NCI-H345 treated with DMSO at 0.1 percent for 48 hours (cell line): ENCODE measurements at regions not wholly inside any gene's neighbourhood (a gene's known extent, or its start where the extent isn't known, plus 50 kb on each side); places are given as distances from the start of the nearest gene placed in this dataset.

ENCODE experiments used
- DNase-seq: peaks from one replicate; lab custom pipeline; 2025; ENCODE audit not compliant: unreplicated experiment; lab: John Stamatoyannopoulos, UW

DNA sequence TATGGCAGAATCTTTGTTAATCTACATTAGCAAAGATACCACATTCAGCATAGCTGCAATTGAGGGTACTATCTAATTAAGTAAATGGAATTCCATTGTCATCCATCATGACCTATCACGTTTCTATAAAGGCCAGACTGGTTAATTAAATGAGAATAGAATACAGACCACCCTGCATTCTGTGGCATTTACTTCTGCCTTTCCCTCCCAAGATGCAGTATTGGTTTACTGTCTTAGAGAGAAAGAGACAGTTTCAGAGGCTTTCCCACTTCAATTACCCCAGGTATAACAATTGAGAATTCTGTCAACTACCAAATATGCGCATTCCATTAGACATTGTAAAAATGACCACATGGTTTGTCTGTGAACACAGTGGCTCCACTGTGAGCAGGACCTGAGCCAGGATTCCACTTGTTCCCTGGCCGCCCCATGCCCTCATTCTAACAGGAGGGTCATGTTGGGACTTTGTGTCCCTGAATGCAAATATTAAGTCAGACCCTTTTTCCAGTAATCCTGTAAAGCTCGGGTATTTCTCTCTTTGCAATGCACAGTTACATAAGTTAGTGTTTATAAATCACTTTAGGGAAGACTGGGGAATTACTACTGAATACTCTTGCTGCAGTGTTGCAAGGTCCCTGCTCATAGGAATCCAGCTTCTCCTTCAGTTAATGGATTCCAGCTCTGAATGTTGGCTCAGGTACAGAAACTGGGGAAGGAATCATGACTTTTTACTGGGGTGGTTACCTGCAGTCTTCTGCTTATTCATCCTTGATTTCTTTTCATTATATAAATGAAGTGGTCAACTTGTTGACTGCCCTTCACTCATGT, 261.0 kb downstream of the PDGFC start:
- no peak for DNase-seq

DNA sequence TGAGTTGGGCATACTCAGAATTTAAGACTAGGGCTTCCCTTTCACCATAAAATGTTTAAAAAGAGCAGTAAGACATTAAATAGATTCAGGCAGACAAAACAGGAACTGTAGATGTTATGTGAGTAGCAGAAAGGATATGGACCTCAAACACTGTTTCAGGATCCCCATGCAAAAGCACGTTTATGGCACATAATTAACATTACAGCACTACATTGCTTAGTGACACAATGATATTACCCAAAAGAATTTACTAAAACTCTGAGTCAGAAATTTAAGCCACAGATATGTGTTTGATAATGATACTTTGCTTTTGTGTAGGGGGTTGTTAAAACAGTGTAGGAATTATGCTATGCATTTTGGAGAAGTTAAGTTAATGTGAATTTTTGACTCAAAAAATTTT, 266.3 kb downstream of the PDGFC start:
- DNase-seq = no peak

DNA sequence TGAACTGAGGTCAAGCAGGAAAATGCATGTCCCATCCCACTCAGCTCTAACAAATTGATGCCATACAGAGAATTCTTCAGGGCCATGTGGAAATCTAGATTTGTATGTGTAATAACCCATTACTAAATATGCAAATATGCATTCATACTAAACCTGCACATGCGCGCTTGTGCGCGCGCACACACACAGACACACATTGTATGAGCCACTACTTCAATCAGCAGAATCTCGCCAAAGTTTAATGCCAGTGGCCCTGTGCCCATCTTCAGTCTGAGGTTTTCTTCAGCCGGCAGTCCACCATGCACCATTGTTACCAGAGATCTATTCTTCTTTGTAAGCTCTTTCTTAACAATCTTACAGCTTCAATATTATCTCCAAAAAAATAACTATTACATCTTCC, 276.4 kb downstream of the PDGFC start:
- DNase-seq = no peak

DNA sequence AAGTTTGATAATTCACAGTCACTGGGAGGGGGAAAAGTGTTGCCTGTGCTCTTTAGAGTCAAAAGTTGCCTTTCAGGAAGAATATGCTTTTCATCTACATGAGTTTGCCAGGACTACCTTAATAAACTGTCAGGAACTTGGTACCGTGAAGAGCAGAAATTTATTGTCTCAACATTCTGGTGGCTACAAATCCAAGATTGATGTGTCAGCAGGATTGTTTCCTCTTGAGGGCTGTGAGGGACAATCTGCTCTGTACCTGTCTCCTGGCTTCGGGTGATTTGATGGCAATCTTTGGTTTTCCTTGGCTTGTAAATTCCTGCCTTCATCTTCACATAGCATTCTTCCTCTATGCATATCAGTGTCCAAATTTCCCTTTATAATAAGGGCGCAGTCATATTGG, 277.2 kb downstream of the PDGFC start:
- no peak for DNase-seq

DNA sequence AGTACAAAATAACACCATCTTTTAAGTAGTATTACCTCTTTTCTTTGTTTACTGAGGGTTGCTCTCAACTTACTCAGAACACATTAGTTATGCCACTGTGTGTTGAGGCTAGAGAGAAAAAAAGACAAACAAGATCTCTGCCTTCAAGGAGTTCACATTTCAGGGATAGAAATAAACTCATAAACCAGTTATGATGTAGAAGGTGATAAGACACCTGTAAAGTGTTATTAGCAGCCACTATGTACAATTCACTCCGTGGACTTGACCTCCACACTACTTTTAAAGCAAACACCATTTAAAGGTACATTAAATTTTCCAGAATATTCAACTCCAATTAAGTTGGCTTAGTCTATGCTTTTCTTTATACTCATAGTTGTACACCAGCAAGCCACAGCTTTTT, 278.0 kb downstream of the PDGFC start:
- DNase-seq = no peak

DNA sequence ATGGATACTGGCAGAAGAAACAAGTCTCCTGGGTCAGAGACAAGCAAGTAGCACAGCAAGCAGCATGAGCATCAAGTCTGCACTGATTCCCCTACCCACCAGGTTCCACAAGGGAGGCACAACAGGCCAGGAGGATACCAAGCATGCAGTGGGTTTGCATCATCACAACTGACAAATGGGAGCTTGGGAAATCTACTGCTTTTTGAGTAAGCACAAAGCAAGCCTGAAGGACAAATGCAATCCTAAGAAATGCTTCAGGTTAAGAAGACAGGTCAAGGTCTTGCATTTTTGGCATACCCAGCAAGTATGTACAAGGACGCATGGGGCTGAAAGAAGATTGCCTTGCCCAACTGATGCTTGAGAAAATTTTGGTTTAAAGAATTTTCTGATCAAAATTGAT, 279.6 kb downstream of the PDGFC start:
- no peak for DNase-seq

DNA sequence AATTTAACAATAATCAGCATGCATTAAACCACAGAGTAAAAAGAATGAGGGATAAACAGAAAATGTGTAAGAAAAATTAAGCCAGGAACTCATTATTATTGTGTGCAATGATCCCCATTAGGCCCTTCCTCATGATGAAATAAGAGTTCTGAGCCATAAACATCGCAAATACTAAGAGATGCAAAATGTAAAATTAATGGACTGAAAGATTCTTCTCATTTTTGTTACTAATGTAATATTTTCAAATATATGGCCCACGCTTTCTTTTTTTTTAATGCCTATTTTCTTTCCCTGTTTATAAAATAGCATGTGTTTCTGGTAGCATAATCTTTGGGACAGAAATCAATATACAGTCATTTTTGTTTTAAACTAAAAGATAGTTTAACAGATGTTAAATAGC, 281.0 kb downstream of the PDGFC start:
- no peak for DNase-seq

DNA sequence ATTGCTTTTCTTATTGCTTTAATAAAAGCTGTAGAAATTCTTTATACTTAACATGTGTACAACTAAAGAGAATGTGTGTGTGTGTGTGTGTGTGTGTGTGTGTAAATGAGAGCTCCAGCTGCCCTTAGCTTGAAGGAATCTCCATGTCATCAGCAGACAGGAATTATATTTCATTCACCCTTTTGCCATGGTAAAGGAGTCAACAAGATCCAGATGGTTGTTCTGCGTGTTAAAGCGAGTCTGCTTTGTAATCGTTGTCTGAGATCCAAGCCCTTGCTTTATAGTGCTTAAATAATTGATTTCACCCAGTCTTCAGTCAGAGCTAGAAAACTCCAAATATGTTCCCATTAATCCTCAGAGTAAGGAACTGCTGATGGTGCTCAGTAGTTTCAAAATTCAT, 285.5 kb downstream of the PDGFC start:
- DNase-seq = no peak

DNA sequence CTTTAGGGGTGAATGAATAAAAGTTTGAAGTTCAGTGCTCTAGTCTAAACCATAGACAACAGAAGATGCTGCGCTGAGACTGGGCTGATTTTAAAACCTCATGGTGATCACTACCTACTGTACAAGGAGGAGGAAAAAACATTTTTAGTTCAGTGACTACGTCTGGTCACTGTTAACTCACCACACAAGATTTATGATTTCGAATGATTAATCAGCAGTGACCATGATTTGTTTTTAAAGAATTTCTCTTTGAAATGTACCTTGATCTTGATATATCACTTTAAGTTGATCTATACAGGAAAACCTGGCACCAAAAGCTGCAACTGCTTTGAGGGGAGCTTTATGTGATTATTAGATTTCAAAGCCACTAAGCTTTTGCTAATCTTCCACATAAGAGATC, 286.3 kb downstream of the PDGFC start:
- no peak for DNase-seq

DNA sequence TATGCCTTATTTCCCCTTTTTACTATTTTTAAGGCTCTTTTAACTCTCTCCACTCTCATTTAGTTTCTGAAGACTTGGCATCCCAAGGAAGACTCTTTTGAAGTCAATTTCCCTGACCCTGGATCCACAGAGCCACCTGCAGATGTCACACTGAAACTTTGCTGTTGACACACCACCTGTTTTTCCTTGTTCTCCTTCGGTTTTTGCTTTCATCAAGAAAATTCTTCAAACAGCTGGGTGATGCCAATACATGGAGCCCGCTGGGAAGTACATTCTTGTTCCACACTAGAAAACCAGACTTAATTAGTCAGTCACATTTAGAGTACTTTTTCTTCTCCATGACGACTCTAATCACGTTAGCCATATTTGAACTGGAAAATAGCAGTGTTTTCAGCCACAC, 293.9 kb downstream of the PDGFC start:
- no peak for DNase-seq

DNA sequence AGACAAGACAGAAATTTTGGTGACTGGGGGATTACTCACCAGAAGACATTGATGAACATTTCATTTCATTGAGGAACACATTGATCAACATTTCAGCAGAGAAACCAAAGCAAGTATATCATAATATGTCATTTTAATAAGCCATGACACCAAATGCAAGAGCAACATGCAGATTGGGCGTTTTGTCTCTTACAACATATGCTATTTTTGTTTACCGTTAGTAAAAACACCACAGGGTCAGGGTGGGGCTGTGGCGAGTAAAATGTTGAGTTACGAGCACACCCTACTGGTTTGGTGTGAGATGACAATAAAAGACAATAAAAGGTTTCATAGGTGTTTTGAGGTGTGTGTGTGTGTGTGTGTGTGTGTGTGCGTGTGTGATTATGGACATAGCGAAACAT, 294.5 kb downstream of the PDGFC start:
- no peak for DNase-seq

DNA sequence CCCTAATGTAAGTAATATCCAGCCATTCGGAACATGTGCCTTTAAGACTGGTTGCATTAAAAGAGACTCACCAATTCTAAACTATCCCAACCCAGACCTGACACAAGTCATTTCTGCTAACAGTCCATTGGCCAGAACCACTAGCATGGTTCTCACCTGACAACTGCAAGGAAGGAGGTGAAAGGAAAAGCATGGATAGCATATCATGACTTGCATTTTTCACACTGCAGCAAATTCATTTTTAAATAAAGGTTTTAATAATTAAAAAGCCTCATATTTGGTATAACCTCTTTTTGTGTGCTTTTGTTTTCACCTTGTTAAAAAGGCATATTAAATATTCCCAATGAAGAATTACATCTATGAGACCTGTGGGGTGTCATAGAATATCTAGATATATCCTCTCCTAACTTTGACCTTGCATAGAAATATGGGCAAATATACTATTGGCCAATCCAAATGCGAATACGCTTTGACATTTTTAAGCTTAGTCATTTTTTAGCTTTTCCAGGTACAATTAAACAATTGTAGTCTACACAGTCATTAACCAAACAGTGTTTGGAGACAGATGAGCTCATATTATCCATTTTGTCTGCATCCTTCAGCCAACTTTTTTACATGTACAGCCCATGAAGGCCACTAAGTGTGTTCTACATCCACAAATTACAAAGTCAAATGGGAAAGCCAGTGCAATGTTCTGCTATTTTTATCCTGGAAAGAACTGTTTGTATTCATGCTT, 295.3 kb downstream of the PDGFC start:
- DNase-seq = no peak

DNA sequence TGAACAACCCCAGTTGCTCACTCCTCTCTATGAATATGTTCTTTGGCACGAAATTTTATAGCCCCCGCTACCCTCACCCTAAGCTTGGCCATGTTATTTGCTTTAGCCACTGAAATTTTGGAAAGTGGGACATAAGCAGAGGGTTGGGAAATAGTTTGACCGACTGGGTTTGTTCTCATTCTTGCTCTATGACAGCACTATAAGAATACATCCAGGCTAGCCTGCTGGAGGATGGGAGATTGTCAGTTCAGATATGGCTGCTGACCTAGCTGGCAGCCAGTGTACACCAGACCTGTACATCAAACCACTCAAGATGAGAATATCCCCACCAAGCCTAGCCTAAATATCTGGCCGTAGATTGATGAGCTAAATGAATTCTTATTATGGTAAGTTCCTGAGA, 298.1 kb downstream of the PDGFC start:
- DNase-seq = no peak

DNA sequence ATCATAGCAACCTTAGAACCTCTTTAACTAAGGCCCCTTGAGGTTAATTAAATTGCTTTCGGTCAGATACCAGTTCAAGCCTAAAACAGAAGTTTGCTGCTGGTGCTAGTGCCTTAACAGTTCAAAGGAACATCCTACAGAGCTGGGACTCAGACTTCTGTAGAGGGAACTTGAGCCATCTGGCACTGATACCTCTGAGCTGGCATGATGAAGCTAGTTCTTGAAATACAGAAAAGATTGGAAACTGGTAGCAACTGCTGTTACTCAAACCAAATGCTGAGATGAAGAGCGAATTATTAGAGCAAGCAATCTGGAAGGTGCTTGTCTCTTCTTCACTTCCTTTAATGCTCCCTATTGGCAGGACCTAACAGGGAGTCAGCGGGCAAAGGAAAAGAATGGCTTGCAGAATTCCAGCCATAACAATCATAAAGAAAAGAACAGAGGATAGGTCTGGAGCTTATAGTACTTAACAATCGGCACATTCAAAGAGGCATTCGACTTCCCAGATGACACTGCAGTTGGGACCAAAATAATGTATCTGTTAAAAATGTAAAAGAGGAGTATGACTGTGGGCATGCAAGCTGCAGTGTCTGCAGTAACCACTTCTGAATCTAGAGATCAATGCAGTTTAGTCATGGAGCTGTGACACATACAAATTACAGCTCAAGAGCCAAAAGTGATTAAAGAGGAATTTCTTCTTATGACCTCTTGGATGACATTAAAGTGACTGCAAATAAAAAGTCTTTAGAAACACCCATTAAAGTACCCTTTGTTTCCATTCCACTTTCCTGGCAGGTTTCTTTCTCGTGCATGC, 298.9 kb downstream of the PDGFC start:
- no peak for DNase-seq

DNA sequence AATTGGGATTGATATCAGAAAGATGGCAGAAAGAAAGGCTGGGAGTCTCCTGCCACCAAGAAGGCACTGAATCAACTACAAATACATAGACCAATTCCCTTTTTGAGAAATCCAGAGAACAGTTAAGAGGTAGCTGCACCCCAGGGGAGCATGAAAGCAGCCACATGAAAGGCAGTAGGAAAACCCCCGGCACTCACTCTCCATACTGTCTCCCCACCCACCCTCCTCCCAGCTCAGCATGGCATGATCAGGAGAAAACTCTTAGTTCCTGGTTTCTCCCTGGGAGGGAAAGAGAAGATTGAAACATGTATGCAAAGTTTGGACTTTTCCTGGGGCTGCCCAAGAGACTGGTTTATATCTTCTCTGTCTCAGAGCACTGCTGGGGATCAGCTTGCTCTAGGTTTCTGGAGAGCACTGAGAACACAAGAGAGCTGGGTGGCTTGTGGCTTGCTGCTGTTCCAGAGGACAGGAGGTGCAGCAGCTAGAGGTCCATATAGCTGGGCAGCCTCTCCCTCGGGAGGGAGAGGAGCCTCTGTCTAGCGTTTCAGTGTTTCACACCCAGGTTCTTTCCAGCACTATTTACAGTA, 305.7 kb downstream of the PDGFC start:
- DNase-seq = no peak

DNA sequence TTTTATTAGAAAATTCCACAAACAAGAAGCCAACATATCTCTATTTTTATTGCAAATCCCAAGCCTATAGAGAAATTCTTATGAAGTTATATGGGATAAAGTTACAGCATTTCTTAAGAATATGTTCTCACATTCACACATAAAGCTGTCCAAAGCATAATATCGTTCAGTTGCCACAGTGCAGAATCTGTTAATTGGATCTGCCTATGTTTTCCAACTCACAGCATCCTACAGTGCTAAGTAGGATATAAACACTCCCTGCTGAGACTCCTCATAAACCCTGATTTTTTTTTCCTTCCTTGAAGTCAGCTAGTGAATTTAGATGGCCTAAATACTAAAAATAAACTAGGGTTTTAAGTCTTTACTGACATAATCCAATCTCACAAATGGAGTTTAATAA, 307.9 kb downstream of the PDGFC start:
- DNase-seq = no peak

DNA sequence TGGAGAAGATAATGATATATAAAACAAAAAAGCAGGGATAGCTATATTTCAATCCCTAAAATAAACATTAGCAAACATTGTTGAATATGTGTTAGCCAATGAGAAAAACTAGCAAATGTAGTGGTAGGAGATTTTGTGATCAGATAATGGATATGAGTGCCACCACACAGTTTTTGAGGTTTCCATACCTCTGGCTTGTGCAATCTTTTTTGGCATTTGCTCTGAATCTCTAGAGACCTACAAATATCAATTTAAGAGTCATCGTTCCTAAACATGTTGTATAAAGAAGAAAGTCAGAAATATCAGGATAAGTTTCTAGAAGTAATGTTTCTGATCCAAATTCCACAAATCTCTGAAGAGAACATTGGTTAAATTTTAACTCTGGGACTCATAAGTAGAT, 308.7 kb downstream of the PDGFC start:
- no peak for DNase-seq

DNA sequence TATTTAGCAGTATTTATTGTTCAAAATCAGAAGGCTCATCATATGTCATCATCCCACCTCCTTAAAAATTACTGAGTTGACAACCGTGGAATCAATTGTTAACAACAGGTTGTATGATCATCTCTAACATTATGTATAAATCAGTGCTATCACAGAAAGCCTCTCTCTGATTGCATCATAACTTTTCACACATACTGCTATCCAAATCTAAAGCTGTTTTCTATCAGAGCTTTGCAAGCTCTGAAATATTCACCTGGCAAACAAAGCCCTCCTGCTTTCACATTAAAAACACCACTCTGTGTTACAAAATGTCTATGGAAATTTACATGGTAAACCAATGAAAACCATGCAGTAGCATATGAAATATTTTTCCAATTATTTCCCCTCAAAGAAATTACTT, 310.0 kb downstream of the PDGFC start:
- DNase-seq = no peak

DNA sequence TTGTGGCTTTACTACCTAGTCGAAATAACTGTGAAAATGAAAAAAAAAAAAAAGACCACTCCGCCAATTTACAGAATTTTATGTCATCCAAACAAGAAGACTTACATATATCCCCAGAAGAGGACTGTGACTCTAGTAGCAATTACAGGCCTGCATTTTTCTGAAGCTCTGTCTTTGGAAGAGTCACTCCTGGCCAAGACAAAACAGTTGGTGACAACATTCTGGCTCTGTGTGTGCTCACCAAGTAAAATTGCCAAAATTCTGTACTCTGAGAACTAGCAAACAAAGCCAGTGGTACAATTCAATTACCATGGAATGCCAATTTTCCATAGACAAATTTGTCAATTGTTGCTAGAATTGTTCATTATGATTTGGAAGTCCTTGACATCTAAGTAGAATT, 311.1 kb downstream of the PDGFC start:
- DNase-seq = no peak

DNA sequence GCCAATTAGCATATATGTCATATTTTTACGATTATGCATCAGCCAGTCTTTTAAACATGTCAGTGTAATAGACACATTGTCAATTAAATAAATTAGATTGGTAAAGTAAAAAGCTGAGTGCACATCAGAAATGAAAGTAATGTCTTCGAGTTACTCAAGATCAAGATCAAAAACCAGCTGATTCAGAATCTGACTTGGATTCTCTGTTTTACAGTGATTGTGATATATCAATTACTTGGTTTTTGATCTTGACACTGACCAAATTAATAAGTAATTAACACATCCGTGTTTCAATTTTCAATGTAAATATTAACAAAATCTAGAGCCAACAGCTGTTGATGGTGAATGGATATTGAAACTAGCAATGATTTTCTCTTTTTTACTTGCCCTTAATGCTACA, 311.6 kb downstream of the PDGFC start:
- no peak for DNase-seq

DNA sequence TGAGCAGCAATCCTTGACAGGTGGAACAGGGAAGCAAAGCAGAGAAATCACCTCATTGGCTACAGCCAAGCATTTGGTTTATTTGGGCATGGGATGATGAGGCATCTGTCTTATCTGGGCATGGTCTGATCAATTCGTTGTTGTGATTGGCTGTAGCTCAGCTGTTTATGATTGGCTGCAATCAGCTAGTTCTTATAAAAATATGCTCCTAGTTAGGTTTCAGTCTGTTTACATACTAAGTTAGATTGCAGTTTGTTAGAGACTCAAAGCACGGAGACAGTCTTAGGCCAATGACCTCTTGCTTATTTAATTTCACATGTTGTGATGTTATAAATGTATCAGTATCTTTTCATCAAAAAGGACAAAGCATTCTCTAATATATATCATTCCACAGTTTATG, 312.0 kb downstream of the PDGFC start:
- no peak for DNase-seq

DNA sequence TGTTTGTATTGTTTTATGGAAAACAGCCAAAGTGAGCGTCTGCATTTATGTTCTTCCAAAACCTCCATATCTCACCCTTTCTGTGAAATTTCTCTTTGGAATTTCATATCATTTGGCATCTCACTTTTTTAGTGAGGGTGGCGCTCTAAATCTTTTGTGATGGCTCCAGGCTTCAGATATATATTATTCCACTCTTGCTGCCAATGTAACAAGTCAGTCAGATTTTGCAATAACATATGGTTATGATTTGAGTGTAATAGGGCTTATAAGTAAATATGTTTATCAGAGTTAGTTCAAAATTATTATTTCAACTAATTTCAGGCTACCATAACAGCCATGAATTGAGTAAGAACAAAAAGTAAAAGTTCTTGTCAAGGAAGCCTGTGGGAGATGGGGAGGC, 314.7 kb downstream of the PDGFC start:
- no peak for DNase-seq
